ENCODE measurements at regions not wholly inside any gene's neighbourhood (a gene's known extent, or its start where the extent isn't known, plus 50 kb on each side); places are given as distances from the start of the nearest gene placed in this dataset.

GRCh38 chr4:18568600-18568999 is 547.0 kb upstream of the LCORL start:
- no peak for TF ChIP-seq CTCF (IDR thresholded peaks at IDR 0.05)
- TF ChIP-seq POLR2A (IDR thresholded peaks at IDR 0.05): no peak

All from testis (tissue), 2 donors.